Right lobe of liver (tissue), 4 donors: ENCODE measurements at regions not wholly inside any gene's neighbourhood (a gene's known extent, or its start where the extent isn't known, plus 50 kb on each side); places are given as distances from the start of the nearest gene placed in this dataset.

Experiments used
- CTCF ChIP-seq, 4 donors: fragments of 200-600 bp in 3 of 4; fragments of 450-650 bp in 1 of 4; IDR thresholded peaks; one replicate each; pipeline versions ENCODE4 v1.5.1 to v1.8.0; 2016 to 2022; ENCODE audit warnings: antibody characterized with exemption in 4 of 4, mild to moderate bottlenecking in 2 of 4
- POLR2A ChIP-seq: fragments of 450-650 bp; IDR thresholded peaks from one replicate; pipeline ENCODE4 v1.6.1; 2017; ENCODE audit warnings: antibody characterized with exemption, mild to moderate bottlenecking
- donor health status: DM: no; HTN: no; CAD: no.
- donor health status: DM: no; HTN: no; CAD: no.
- donor health status: DM: no; HTN: yes; CAD: no.

GRCh38 chr18:24656050-24656449 is 195.6 kb downstream of the HRH4 start:
- TF ChIP-seq POLR2A (no peak), CTCF (IDR thresholded peaks at IDR 0.05) (no peak)
